Caco-2 (cell line): ENCODE measurements at regions not wholly inside any gene's neighbourhood (a gene's known extent, or its start where the extent isn't known, plus 50 kb on each side); places are given as distances from the start of the nearest gene placed in this dataset.

ENCODE experiments used
- BruUV-seq: library from RNA; stranded (reverse); fragments of 400-500 nt; replicated peaks from 2 replicates; lab custom pipeline; 2021; lab: Mats Ljungman, UMichigan
- CTCF ChIA-PET: fragments of 300-600 bp; sonication (Branson Sonifier 250); formaldehyde crosslinking; loops from one replicate; lab custom pipeline; 2022; ENCODE audit warnings: antibody characterized with exemption; lab: Charles Lee
- POLR2A ChIA-PET: fragments of 300-600 bp; sonication (Branson Sonifier 250); formaldehyde crosslinking; loops from one replicate; lab custom pipeline; 2022; ENCODE audit warnings: antibody characterized with exemption; lab: Charles Lee
- DNase-seq, 2 experiments: peaks; one replicate each; pipeline versions ENCODE4 v3.0.0 to v3.0.0-alpha.2; 2020 to 2022
- H3K27me3 ChIP-seq: replicated peaks from 2 replicates; pipeline ENCODE4 v1.6.0; 2011; ENCODE audit warnings: low read length; ENCODE audit not compliant: control insufficient read depth, insufficient read depth
- H3K36me3 ChIP-seq: 2 replicates; pipeline ENCODE4 v1.5.1; 2011; ENCODE audit warnings: low read length; ENCODE audit not compliant: control insufficient read depth, insufficient read depth
- H3K4me1 ChIP-seq: fragments of 250-450 bp; sonication (Bioruptor Pico); 2 replicates; pipeline ENCODE4 v1.5.1; 2020; ENCODE audit warnings: mild to moderate bottlenecking
- H3K4me3 ChIP-seq: 2 replicates; pipeline ENCODE4 v1.5.1; 2011; ENCODE audit warnings: low read depth, mild to moderate bottlenecking, control low read depth, low read length
- H3K9me3 ChIP-seq: fragments of 250-450 bp; sonication (Bioruptor Pico); 2 replicates; pipeline ENCODE4 v1.5.1; 2020; ENCODE audit warnings: mild to moderate bottlenecking, moderate library complexity
- H3K27ac Mint-ChIP-seq: one replicate; pipeline ENCODE4 v1.8.0; 2022; ENCODE audit warnings: mixed read lengths; ENCODE audit not compliant: unreplicated experiment
- H3K27me3 Mint-ChIP-seq: one replicate; pipeline ENCODE4 v1.8.0; 2022; ENCODE audit warnings: mixed read lengths; ENCODE audit not compliant: insufficient read depth, unreplicated experiment
- H3K36me3 Mint-ChIP-seq: one replicate; pipeline ENCODE4 v1.8.0; 2022; ENCODE audit warnings: mild to moderate bottlenecking, mixed read lengths; ENCODE audit not compliant: insufficient read depth, unreplicated experiment
- H3K4me1 Mint-ChIP-seq: one replicate; pipeline ENCODE4 v1.8.0; 2022; ENCODE audit warnings: low read depth, mixed read lengths; ENCODE audit not compliant: unreplicated experiment
- H3K4me3 Mint-ChIP-seq: one replicate; pipeline ENCODE4 v1.8.0; 2022; ENCODE audit warnings: mild to moderate bottlenecking, moderate library complexity, mixed read lengths; ENCODE audit not compliant: unreplicated experiment
- H3K9me3 Mint-ChIP-seq: one replicate; pipeline ENCODE4 v1.8.0; 2022; ENCODE audit warnings: mixed read lengths; ENCODE audit not compliant: unreplicated experiment
- CTCF ChIP-seq, 2 experiments: fragments of 200-600 bp in 1 of 2; IDR thresholded peaks; 1 replicate in 1 of 2; 2 replicates in 1 of 2; pipeline versions ENCODE4 v1.5.1 to v1.8.0; 2011 to 2022; ENCODE audit warnings: antibody characterized with exemption in 1 of 2, control low read depth in 1 of 2, inconsistent platforms in 1 of 2, low read depth in 1 of 2, low read length in 1 of 2, mild to moderate bottlenecking in 1 of 2, moderate library complexity in 1 of 2; ENCODE audit not compliant: insufficient read depth in 1 of 2, severe bottlenecking in 1 of 2, unreplicated experiment in 1 of 2
- intact Hi-C: fragments of 100-400 bp; cut with micrococcal nuclease; formaldehyde crosslinking; loops from one replicate; pipeline ENCODE4 v1.10.0; 2022; ENCODE audit not compliant: unreplicated experiment

- TF ChIP-seq CTCF (IDR thresholded peaks at IDR 0.05; ENCODE audit: insufficient read depth in 1 of 2, low read depth in 1 of 2, low read length in 1 of 2, severe bottlenecking in 1 of 2, unreplicated experiment in 1 of 2) = no peak
- Mint-ChIP-seq H3K4me1 (no peaks in the 10 kb centered on the region), H3K9me3 (peaks cover 21% of the 10 kb centered on the region), H3K36me3 (no peaks in the 10 kb centered on the region), H3K27me3 (peaks cover 18% of the 10 kb centered on the region), H3K27ac (no peak overlapping the region), H3K4me3 (no peak overlapping the region)
- H3K9me3 ChIP-seq = no peaks in the 10 kb centered on the region
- POLR2A ChIA-PET = no interaction called here
- no peaks in the 10 kb centered on the region for H3K36me3 ChIP-seq
- no peak overlapping the region for H3K4me3 ChIP-seq
- intact Hi-C loops = no loop called here
- CTCF ChIA-PET = no interaction called here
- H3K27me3 ChIP-seq = no peaks in the 10 kb centered on the region
- DNase-seq = no peak
- H3K4me1 ChIP-seq = no peaks in the 10 kb centered on the region
- no TSS peak for BruUV-seq
Measured at GRCh38 chr1:214990619-214991018, 91.9 kb upstream of the KCNK2 start.

- BruUV-seq = no TSS peak
- Mint-ChIP-seq H3K4me3 (no peak overlapping the region), H3K4me1 (no peaks in the 10 kb centered on the region), H3K27ac (no peak overlapping the region), H3K36me3 (no peaks in the 10 kb centered on the region), H3K9me3 (peaks cover 21% of the 10 kb centered on the region), H3K27me3 (peaks cover 15% of the 10 kb centered on the region)
- intact Hi-C loops = no loop called here
- ChIA-PET CTCF (no interaction called here), POLR2A (no interaction called here)
- H3K4me1 ChIP-seq = no peaks in the 10 kb centered on the region
- no peak for TF ChIP-seq CTCF (IDR thresholded peaks at IDR 0.05; ENCODE audit: insufficient read depth in 1 of 2, low read depth in 1 of 2, low read length in 1 of 2, severe bottlenecking in 1 of 2, unreplicated experiment in 1 of 2)
- no peaks in the 10 kb centered on the region for H3K9me3 ChIP-seq
- no peak overlapping the region for H3K4me3 ChIP-seq
- no peak for DNase-seq
- no peaks in the 10 kb centered on the region for H3K36me3 ChIP-seq
- no peaks in the 10 kb centered on the region for H3K27me3 ChIP-seq
Measured at GRCh38 chr1:214991691-214992315, 90.7 kb upstream of the KCNK2 start.

GRCh38 chr1:214993419-214993818 is 89.1 kb upstream of the KCNK2 start:
- DNase-seq = no peak
- H3K36me3 ChIP-seq = no peaks in the 10 kb centered on the region

More at GRCh38 chr1:214993419-214993818, 89.1 kb upstream of the KCNK2 start:
- peaks cover 21% of the 10 kb centered on the region for H3K9me3 Mint-ChIP-seq
- no peak for TF ChIP-seq CTCF (IDR thresholded peaks at IDR 0.05; ENCODE audit: insufficient read depth in 1 of 2, low read depth in 1 of 2, low read length in 1 of 2, severe bottlenecking in 1 of 2, unreplicated experiment in 1 of 2)
- H3K27me3 Mint-ChIP-seq = peaks cover 12% of the 10 kb centered on the region
- no peak overlapping the region for H3K4me3 ChIP-seq
- no TSS peak for BruUV-seq
- H3K36me3 Mint-ChIP-seq = no peaks in the 10 kb centered on the region
- ChIA-PET POLR2A (no interaction called here), CTCF (no interaction called here)
- no peak overlapping the region for H3K27ac Mint-ChIP-seq
- intact Hi-C loops = no loop called here
- no peaks in the 10 kb centered on the region for H3K4me1 ChIP-seq
- no peaks in the 10 kb centered on the region for H3K4me1 Mint-ChIP-seq
- H3K27me3 ChIP-seq = no peaks in the 10 kb centered on the region
- no peaks in the 10 kb centered on the region for H3K9me3 ChIP-seq
- no peak overlapping the region for H3K4me3 Mint-ChIP-seq
